HUES48 (cell line): ENCODE measurements at regions not wholly inside any gene's neighbourhood (a gene's known extent, or its start where the extent isn't known, plus 50 kb on each side); places are given as distances from the start of the nearest gene placed in this dataset.

Source experiments
- H3K27ac ChIP-seq: one replicate; pipeline ENCODE4 v1.7.0; 2013; ENCODE audit warnings: low read depth, low read length, inconsistent platforms
- H3K27me3 ChIP-seq: 2 replicates; pipeline ENCODE4 v1.6.1; 2013; ENCODE audit warnings: mild to moderate bottlenecking, low read length; ENCODE audit not compliant: control insufficient read depth, insufficient read depth
- H3K36me3 ChIP-seq: 2 replicates; pipeline ENCODE4 v1.6.1; 2013; ENCODE audit warnings: low read length; ENCODE audit not compliant: control insufficient read depth, insufficient read depth
- H3K4me1 ChIP-seq: 2 replicates; pipeline ENCODE4 v1.6.1; 2013; ENCODE audit warnings: mild to moderate bottlenecking, low read length; ENCODE audit not compliant: control insufficient read depth, insufficient read depth
- H3K4me3 ChIP-seq: 2 replicates; pipeline ENCODE4 v1.5.1; 2013; ENCODE audit warnings: mild to moderate bottlenecking, low read depth, low read length
- H3K9ac ChIP-seq: 2 replicates; pipeline ENCODE4 v1.6.1; 2013; ENCODE audit warnings: mild to moderate bottlenecking, low read depth, low read length, moderate library complexity
- H3K9me3 ChIP-seq: 2 replicates; pipeline ENCODE4 v1.6.1; 2013; ENCODE audit warnings: low read length; ENCODE audit not compliant: control insufficient read depth, insufficient read depth

- H3K27ac ChIP-seq: no peak overlapping the region
- 0 out of 2 replicates have a peak, but pooled peaks cover 5% of the 10 kb centered on the region for H3K4me1 ChIP-seq
- no peaks in the 10 kb centered on the region for H3K36me3 ChIP-seq
- no peaks in the 10 kb centered on the region for H3K27me3 ChIP-seq
- H3K4me3 ChIP-seq: no peak overlapping the region
- H3K9ac ChIP-seq: no peak overlapping the region
- no peaks in the 10 kb centered on the region for H3K9me3 ChIP-seq
Observed at GRCh38 chr10:20972925-20973324, 75.8 kb upstream of the NEBL start.

GRCh38 chr10:20971901-20972300 is 74.8 kb upstream of the NEBL start:
- Histone ChIP-seq H3K36me3 (no peaks in the 10 kb centered on the region), H3K27me3 (no peaks in the 10 kb centered on the region), H3K9me3 (no peaks in the 10 kb centered on the region), H3K4me3 (no peak overlapping the region), H3K27ac (no peak overlapping the region), H3K9ac (no peak overlapping the region), H3K4me1 (no peaks in the 10 kb centered on the region)

GRCh38 chr10:20970708-20971107 is 73.6 kb upstream of the NEBL start:
- Histone ChIP-seq H3K27ac (no peak overlapping the region), H3K36me3 (no peaks in the 10 kb centered on the region), H3K27me3 (no peaks in the 10 kb centered on the region), H3K4me3 (no peak overlapping the region), H3K4me1 (no peaks in the 10 kb centered on the region), H3K9me3 (no peaks in the 10 kb centered on the region), H3K9ac (no peak overlapping the region)

GRCh38 chr10:20970044-20970443 is 72.9 kb upstream of the NEBL start:
- no peak overlapping the region for H3K4me3 ChIP-seq
- H3K9me3 ChIP-seq: no peaks in the 10 kb centered on the region
- no peaks in the 10 kb centered on the region for H3K4me1 ChIP-seq
- no peaks in the 10 kb centered on the region for H3K36me3 ChIP-seq
- H3K27ac ChIP-seq: no peak overlapping the region
- H3K9ac ChIP-seq: no peak overlapping the region
- H3K27me3 ChIP-seq: no peaks in the 10 kb centered on the region

- Histone ChIP-seq H3K4me3 (no peak overlapping the region), H3K9me3 (no peaks in the 10 kb centered on the region), H3K27ac (no peak overlapping the region), H3K9ac (no peak overlapping the region), H3K36me3 (no peaks in the 10 kb centered on the region), H3K4me1 (peaks cover 6% of the 10 kb centered on the region; the same call in 1 of the 2 replicates), H3K27me3 (no peaks in the 10 kb centered on the region)
Observed at GRCh38 chr10:20966426-20966825, 69.3 kb upstream of the NEBL start.

- peaks cover 6% of the 10 kb centered on the region; the same call in 1 of the 2 replicates for H3K4me1 ChIP-seq
- H3K36me3 ChIP-seq: no peaks in the 10 kb centered on the region
- H3K9me3 ChIP-seq: no peaks in the 10 kb centered on the region
- no peak overlapping the region for H3K4me3 ChIP-seq
- no peaks in the 10 kb centered on the region for H3K27me3 ChIP-seq
- H3K9ac ChIP-seq: no peak overlapping the region
- no peak overlapping the region for H3K27ac ChIP-seq
Observed at GRCh38 chr10:20963721-20964595, 66.8 kb upstream of the NEBL start.

- Histone ChIP-seq H3K9ac (no peak overlapping the region), H3K4me3 (no peak overlapping the region), H3K9me3 (no peaks in the 10 kb centered on the region), H3K27ac (no peak overlapping the region), H3K36me3 (no peaks in the 10 kb centered on the region), H3K4me1 (peaks cover 6% of the 10 kb centered on the region; the same call in 1 of the 2 replicates), H3K27me3 (no peaks in the 10 kb centered on the region)
Observed at GRCh38 chr10:20963056-20963455, 65.9 kb upstream of the NEBL start.

GRCh38 chr10:20962165-20962564 is 65.1 kb upstream of the NEBL start:
- no peaks in the 10 kb centered on the region for H3K27me3 ChIP-seq
- no peak overlapping the region for H3K4me3 ChIP-seq
- H3K27ac ChIP-seq: no peak overlapping the region
- H3K36me3 ChIP-seq: no peaks in the 10 kb centered on the region
- peaks cover 6% of the 10 kb centered on the region; the same call in 1 of the 2 replicates for H3K4me1 ChIP-seq
- no peaks in the 10 kb centered on the region for H3K9me3 ChIP-seq
- H3K9ac ChIP-seq: no peak overlapping the region

- no peaks in the 10 kb centered on the region for H3K27me3 ChIP-seq
- H3K36me3 ChIP-seq: no peaks in the 10 kb centered on the region
- no peak overlapping the region for H3K27ac ChIP-seq
- H3K9ac ChIP-seq: no peak overlapping the region
- H3K4me3 ChIP-seq: no peak overlapping the region
- H3K4me1 ChIP-seq: peaks cover 6% of the 10 kb centered on the region; the same call in 1 of the 2 replicates
- H3K9me3 ChIP-seq: peaks cover 11% of the 10 kb centered on the region
Observed at GRCh38 chr10:20959242-20959641, 62.1 kb upstream of the NEBL start.

GRCh38 chr10:20958764-20959163 is 61.7 kb upstream of the NEBL start:
- no peak overlapping the region for H3K27ac ChIP-seq
- H3K9me3 ChIP-seq: peaks cover 14% of the 10 kb centered on the region
- no peak overlapping the region for H3K4me3 ChIP-seq
- H3K4me1 ChIP-seq: peaks cover 6% of the 10 kb centered on the region; the same call in 1 of the 2 replicates
- H3K9ac ChIP-seq: no peak overlapping the region
- H3K27me3 ChIP-seq: no peaks in the 10 kb centered on the region
- H3K36me3 ChIP-seq: no peaks in the 10 kb centered on the region

- H3K27ac ChIP-seq: no peak overlapping the region
- no peak overlapping the region for H3K4me3 ChIP-seq
- H3K4me1 ChIP-seq: peaks cover 6% of the 10 kb centered on the region; the same call in 1 of the 2 replicates
- no peaks in the 10 kb centered on the region for H3K36me3 ChIP-seq
- peaks cover 14% of the 10 kb centered on the region for H3K9me3 ChIP-seq
- H3K9ac ChIP-seq: no peak overlapping the region
- no peaks in the 10 kb centered on the region for H3K27me3 ChIP-seq
Observed at GRCh38 chr10:20958225-20958624, 61.1 kb upstream of the NEBL start.
